OCI-LY7 (cell line): ENCODE measurements at regions not wholly inside any gene's neighbourhood (a gene's known extent, or its start where the extent isn't known, plus 50 kb on each side); places are given as distances from the start of the nearest gene placed in this dataset.

ENCODE experiments used
- EZH2phosphoT487 ChIP-seq: fragments of 200-600 bp; sonication (generic); IDR thresholded peaks from 2 replicates; pipeline ENCODE4 v1.6.1; 2018; ENCODE audit warnings: low read depth, borderline replicate concordance, mild to moderate bottlenecking, mixed run types, antibody characterized with exemption, low read length, moderate library complexity, mixed read lengths
- TF ChIP-seq, protein P1 (sequence below): fragments of 200-600 bp; sonication (generic); conservative IDR thresholded peaks from 2 replicates; pipeline ENCODE4 v1.5.1; 2014; ENCODE audit warnings: mild to moderate bottlenecking, antibody characterized with exemption, low read length, moderate library complexity, mixed read lengths

DNA sequence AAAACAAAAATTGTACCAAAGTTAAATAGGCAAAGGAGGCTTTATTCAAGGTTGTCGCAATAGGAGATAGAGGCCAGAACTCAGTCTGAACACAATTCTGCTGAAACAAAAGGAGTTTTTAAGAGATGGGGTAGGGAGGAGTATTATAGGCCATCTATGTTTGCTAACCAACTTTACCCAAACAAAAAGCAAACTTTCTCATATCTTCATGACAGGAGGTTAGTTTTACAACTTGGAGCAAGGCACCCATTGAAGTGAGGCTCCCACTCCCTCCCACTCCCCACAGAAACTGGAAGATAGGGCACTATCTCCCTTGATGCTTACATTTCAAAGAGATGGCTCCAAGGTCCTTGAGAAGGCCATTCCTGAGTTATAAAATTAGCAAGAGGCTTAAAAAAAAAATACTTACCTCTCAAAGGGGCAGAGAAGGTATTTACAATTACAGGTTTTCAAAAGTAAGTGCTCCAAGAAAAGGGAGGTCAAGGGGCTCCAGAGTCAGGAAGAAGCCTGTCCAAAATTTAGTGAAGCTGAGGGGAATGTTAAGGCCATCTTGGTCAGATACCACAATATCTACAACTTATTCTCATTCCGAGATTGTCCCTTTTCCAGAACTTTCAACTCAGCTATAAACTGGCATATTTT is 84.4 kb upstream of the DHRS4 start:
- TF ChIP-seq, protein P1, sequence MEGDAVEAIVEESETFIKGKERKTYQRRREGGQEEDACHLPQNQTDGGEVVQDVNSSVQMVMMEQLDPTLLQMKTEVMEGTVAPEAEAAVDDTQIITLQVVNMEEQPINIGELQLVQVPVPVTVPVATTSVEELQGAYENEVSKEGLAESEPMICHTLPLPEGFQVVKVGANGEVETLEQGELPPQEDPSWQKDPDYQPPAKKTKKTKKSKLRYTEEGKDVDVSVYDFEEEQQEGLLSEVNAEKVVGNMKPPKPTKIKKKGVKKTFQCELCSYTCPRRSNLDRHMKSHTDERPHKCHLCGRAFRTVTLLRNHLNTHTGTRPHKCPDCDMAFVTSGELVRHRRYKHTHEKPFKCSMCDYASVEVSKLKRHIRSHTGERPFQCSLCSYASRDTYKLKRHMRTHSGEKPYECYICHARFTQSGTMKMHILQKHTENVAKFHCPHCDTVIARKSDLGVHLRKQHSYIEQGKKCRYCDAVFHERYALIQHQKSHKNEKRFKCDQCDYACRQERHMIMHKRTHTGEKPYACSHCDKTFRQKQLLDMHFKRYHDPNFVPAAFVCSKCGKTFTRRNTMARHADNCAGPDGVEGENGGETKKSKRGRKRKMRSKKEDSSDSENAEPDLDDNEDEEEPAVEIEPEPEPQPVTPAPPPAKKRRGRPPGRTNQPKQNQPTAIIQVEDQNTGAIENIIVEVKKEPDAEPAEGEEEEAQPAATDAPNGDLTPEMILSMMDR, result no peak
- no peak for TF ChIP-seq EZH2phosphoT487
